B cell (primary cell): ENCODE measurements at regions not wholly inside any gene's neighbourhood (a gene's known extent, or its start where the extent isn't known, plus 50 kb on each side); places are given as distances from the start of the nearest gene placed in this dataset.

Experiments used
- CTCF ChIP-seq: fragments of 200-600 bp; IDR thresholded peaks from one replicate; pipeline ENCODE4 v1.8.0; 2022; ENCODE audit warnings: antibody characterized with exemption, mild to moderate bottlenecking
- EZH2 ChIP-seq: IDR thresholded peaks from 2 replicates; pipeline ENCODE4 v1.6.1; 2012; ENCODE audit warnings: borderline replicate concordance, low read depth, mild to moderate bottlenecking, moderate library complexity, low read length; ENCODE audit not compliant: insufficient read depth, poor library complexity, severe bottlenecking

GRCh38 chr14:38129705-38130104 is 78.0 kb upstream of the SSTR1 start:
- TF ChIP-seq CTCF (no peak), EZH2 (no peak)
